ENCODE measurements at regions not wholly inside any gene's neighbourhood (a gene's known extent, or its start where the extent isn't known, plus 50 kb on each side); places are given as distances from the start of the nearest gene placed in this dataset.

DNA sequence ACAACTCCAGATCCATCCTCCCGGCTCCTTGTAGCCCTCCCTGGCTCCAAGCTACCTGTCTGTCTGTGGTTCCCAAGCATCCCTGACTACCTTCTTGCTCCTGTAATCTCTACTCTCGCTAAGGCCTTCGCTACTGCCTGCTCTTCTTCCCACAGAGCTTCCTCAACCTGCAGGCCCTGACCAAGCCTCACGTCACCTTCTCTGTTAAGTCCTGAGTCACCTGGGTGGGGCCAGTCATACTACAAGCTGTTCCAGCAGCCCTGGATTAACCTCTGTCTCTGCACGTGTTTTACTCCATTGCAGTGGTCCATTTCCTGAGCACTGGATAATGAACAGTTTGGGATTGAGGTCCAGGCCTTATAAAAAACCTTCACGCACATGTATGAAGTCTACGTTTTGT, 770.7 kb downstream of the BCL11B start:
- no peak for DNase-seq (ENCODE audit: low read depth)
- TF ChIP-seq, protein P1, sequence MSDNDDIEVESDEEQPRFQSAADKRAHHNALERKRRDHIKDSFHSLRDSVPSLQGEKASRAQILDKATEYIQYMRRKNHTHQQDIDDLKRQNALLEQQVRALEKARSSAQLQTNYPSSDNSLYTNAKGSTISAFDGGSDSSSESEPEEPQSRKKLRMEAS (IDR thresholded peaks at IDR 0.05; ENCODE audit: low read depth, low read length) = no peak
- TF ChIP-seq POLR2A (IDR thresholded peaks at IDR 0.05; ENCODE audit: extremely low read depth, insufficient read length) (no peak), MYC (IDR thresholded peaks at IDR 0.05; ENCODE audit: low read depth, low read length) (no peak)
- TF ChIP-seq, protein P2, sequence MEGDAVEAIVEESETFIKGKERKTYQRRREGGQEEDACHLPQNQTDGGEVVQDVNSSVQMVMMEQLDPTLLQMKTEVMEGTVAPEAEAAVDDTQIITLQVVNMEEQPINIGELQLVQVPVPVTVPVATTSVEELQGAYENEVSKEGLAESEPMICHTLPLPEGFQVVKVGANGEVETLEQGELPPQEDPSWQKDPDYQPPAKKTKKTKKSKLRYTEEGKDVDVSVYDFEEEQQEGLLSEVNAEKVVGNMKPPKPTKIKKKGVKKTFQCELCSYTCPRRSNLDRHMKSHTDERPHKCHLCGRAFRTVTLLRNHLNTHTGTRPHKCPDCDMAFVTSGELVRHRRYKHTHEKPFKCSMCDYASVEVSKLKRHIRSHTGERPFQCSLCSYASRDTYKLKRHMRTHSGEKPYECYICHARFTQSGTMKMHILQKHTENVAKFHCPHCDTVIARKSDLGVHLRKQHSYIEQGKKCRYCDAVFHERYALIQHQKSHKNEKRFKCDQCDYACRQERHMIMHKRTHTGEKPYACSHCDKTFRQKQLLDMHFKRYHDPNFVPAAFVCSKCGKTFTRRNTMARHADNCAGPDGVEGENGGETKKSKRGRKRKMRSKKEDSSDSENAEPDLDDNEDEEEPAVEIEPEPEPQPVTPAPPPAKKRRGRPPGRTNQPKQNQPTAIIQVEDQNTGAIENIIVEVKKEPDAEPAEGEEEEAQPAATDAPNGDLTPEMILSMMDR (IDR thresholded peaks at IDR 0.05; ENCODE audit: low read depth, low read length) = no peak
- no peak overlapping the region for H3K4me3 ChIP-seq (ENCODE audit: low read depth, low read length)

DNA sequence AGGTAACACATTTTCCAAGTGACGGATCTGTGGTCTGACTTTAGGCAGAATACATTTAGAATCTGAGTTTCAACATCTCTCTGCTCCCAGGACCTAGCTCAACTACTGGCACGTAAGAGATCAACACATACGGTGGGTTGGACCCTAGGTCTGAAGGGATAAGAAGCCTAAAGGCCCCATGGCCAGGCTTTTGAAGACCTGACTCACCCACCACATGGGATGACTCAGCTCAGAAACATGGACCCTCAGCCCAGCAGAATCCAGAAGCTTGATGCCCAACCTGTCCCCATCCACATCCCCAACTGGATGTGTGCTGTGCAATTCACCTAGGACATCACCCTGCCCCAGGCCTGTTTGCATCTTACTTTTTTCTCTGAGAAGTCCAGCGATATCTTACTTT, 770.2 kb downstream of the BCL11B start:
- TF ChIP-seq, protein P2 (IDR thresholded peaks at IDR 0.05; ENCODE audit: low read depth, low read length) = no peak
- TF ChIP-seq MYC (IDR thresholded peaks at IDR 0.05; ENCODE audit: low read depth, low read length) = no peak
- TF ChIP-seq, protein P1 (IDR thresholded peaks at IDR 0.05; ENCODE audit: low read depth, low read length) = no peak
- TF ChIP-seq POLR2A (IDR thresholded peaks at IDR 0.05; ENCODE audit: extremely low read depth, insufficient read length) = no peak
- no peak for DNase-seq (ENCODE audit: low read depth)
- no peak overlapping the region for H3K4me3 ChIP-seq (ENCODE audit: low read depth, low read length)

DNA sequence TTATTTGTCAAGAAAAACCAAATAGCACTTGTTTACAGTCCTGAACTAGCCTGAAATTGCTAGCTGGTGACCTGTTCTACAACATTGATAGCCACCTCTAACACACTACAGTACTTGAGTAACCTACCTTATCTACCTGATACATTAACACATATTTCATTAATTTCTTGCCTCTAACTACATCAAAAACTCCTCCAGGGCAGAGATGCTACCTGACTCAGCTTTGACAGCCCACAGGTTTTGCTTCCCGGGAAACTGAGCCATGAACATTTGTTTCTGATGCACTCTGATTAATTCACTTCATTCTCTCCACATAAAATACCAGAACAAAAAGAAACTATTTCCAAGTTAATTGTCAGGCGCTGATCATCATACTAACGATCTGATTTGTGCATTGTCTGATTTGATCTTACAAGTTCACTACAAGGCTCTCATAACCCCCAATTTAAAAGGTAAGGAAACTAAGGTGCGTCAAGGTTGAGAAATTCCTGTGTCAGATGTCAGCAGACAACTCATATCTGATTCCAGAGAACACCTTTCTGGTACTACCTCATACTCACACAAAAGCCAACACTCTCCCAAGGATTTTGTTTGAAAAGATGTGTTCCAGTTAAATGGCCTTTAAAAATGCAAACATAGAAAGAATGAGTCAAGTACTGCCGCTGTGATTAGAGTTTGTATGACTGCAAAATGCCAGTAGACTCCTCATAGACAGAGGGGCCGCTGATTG, 768.7 kb downstream of the BCL11B start:
- TF ChIP-seq MYC (IDR thresholded peaks at IDR 0.05; ENCODE audit: low read depth, low read length) (no peak), POLR2A (IDR thresholded peaks at IDR 0.05; ENCODE audit: extremely low read depth, insufficient read length) (no peak)
- TF ChIP-seq, protein P1 (IDR thresholded peaks at IDR 0.05; ENCODE audit: low read depth, low read length) = no peak
- TF ChIP-seq, protein P2 (IDR thresholded peaks at IDR 0.05; ENCODE audit: low read depth, low read length) = no peak
- no peak overlapping the region for H3K4me3 ChIP-seq (ENCODE audit: low read depth, low read length)
- DNase-seq (ENCODE audit: low read depth) = no peak

DNA sequence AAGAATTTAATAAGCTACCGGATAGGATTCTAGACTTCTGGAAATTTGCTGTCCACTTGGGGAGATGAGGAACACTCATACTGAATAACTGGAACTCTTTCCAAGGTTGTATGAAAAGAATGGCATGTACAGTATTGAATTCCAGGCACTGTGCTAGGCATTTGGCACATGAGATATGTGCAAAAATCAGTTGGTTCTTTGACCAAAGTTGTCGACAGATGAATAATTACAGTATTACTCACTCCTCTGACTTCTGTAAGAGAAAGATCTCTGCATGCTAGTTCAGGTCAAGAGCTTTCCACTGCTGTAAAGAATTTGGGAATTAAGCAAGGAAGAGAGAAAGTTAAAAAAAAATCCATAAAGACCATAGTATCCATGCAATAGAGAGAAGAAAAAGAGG, 764.7 kb downstream of the BCL11B start:
- H3K4me3 ChIP-seq (ENCODE audit: low read depth, low read length) = no peak overlapping the region
- TF ChIP-seq, protein P1 (IDR thresholded peaks at IDR 0.05; ENCODE audit: low read depth, low read length) = no peak
- TF ChIP-seq MYC (IDR thresholded peaks at IDR 0.05; ENCODE audit: low read depth, low read length) (no peak), POLR2A (IDR thresholded peaks at IDR 0.05; ENCODE audit: extremely low read depth, insufficient read length) (no peak)
- TF ChIP-seq, protein P2 (IDR thresholded peaks at IDR 0.05; ENCODE audit: low read depth, low read length) = no peak
- DNase-seq (ENCODE audit: low read depth) = no peak

DNA sequence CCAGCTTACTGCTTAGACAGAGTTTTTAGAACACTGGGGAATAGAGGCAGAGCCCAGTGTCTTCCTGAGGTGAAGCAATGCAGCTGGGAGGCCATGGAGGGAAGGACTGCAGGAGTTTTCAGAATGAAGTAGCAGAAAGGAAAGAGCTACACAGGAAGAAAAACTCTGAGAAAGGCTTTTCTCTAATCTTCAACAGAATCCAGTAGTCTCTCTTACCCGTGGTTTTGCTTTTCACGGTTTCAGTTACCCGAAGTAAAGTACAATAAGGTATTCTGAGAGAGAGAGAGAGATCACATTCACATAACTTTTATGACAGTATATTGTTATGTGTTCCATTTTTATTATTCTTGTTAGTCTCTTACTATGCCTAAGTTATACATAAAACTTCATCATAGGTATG, 761.6 kb downstream of the BCL11B start:
- DNase-seq (ENCODE audit: low read depth) = no peak
- H3K4me3 ChIP-seq (ENCODE audit: low read depth, low read length) = no peak overlapping the region
- no peak for TF ChIP-seq MYC (IDR thresholded peaks at IDR 0.05; ENCODE audit: low read depth, low read length)
- no peak for TF ChIP-seq POLR2A (IDR thresholded peaks at IDR 0.05; ENCODE audit: extremely low read depth, insufficient read length)
- TF ChIP-seq, protein P2 (IDR thresholded peaks at IDR 0.05; ENCODE audit: low read depth, low read length) = no peak
- TF ChIP-seq, protein P1 (IDR thresholded peaks at IDR 0.05; ENCODE audit: low read depth, low read length) = no peak

Measured in NB4 (cell line).